Osteocyte (in vitro differentiated cells): ENCODE measurements at regions not wholly inside any gene's neighbourhood (a gene's known extent, or its start where the extent isn't known, plus 50 kb on each side); places are given as distances from the start of the nearest gene placed in this dataset.

ENCODE experiments used
- DNase-seq: peaks from one replicate; pipeline ENCODE4 v3.0.0; 2021; ENCODE audit warnings: mixed read lengths; ENCODE audit not compliant: unreplicated experiment; ENCODE audit errors: extremely low spot score
- H3K27ac Mint-ChIP-seq: one replicate; pipeline ENCODE4 v1.8.0; 2021; ENCODE audit warnings: mild to moderate bottlenecking, mixed read lengths; ENCODE audit not compliant: unreplicated experiment
- H3K27me3 Mint-ChIP-seq: one replicate; pipeline ENCODE4 v1.8.0; 2021; ENCODE audit warnings: mixed read lengths; ENCODE audit not compliant: unreplicated experiment
- H3K36me3 Mint-ChIP-seq: one replicate; pipeline ENCODE4 v1.8.0; 2021; ENCODE audit warnings: mixed read lengths; ENCODE audit not compliant: unreplicated experiment
- H3K4me1 Mint-ChIP-seq: one replicate; pipeline ENCODE4 v1.8.0; 2021; ENCODE audit warnings: mixed read lengths; ENCODE audit not compliant: unreplicated experiment
- H3K4me3 Mint-ChIP-seq: one replicate; pipeline ENCODE4 v1.8.0; 2021; ENCODE audit warnings: mild to moderate bottlenecking, moderate library complexity, mixed read lengths; ENCODE audit not compliant: unreplicated experiment
- H3K9me3 Mint-ChIP-seq: one replicate; pipeline ENCODE4 v1.8.0; 2021; ENCODE audit warnings: mixed read lengths; ENCODE audit not compliant: unreplicated experiment
- CTCF ChIP-seq: fragments of 200-600 bp; sonication (generic); IDR thresholded peaks from 2 replicates; pipeline ENCODE4 v1.5.0; 2021; ENCODE audit warnings: antibody characterized with exemption, mild to moderate bottlenecking, moderate library complexity

GRCh38 chr16:13613165-13613564, 306.8 kb upstream of the ERCC4 start:
- no peak for DNase-seq
- H3K9me3 Mint-ChIP-seq: peaks cover 25% of the 10 kb centered on the region
- no peak for TF ChIP-seq CTCF
- H3K36me3 Mint-ChIP-seq: no peaks in the 10 kb centered on the region
- no peaks in the 10 kb centered on the region for H3K27me3 Mint-ChIP-seq
- no peak overlapping the region for H3K27ac Mint-ChIP-seq
- no peak overlapping the region for H3K4me3 Mint-ChIP-seq
- no peaks in the 10 kb centered on the region for H3K4me1 Mint-ChIP-seq

- no peak for TF ChIP-seq CTCF
- no peaks in the 10 kb centered on the region for H3K36me3 Mint-ChIP-seq
- H3K4me1 Mint-ChIP-seq: no peaks in the 10 kb centered on the region
- no peaks in the 10 kb centered on the region for H3K9me3 Mint-ChIP-seq
- H3K27ac Mint-ChIP-seq: no peak overlapping the region
- H3K27me3 Mint-ChIP-seq: no peaks in the 10 kb centered on the region
- no peak overlapping the region for H3K4me3 Mint-ChIP-seq
- no peak for DNase-seq
Observed at GRCh38 chr16:13621639-13622038, 298.3 kb upstream of the ERCC4 start.

GRCh38 chr16:13628156-13628555, 291.8 kb upstream of the ERCC4 start:
- H3K27ac Mint-ChIP-seq: no peak overlapping the region
- no peak for DNase-seq
- no peaks in the 10 kb centered on the region for H3K4me1 Mint-ChIP-seq
- peaks cover 7% of the 10 kb centered on the region for H3K9me3 Mint-ChIP-seq
- H3K4me3 Mint-ChIP-seq: no peak overlapping the region
- no peaks in the 10 kb centered on the region for H3K27me3 Mint-ChIP-seq
- no peaks in the 10 kb centered on the region for H3K36me3 Mint-ChIP-seq
- no peak for TF ChIP-seq CTCF

- H3K4me1 Mint-ChIP-seq: no peaks in the 10 kb centered on the region
- H3K4me3 Mint-ChIP-seq: no peak overlapping the region
- no peak for DNase-seq
- H3K27me3 Mint-ChIP-seq: no peaks in the 10 kb centered on the region
- no peak for TF ChIP-seq CTCF
- H3K36me3 Mint-ChIP-seq: no peaks in the 10 kb centered on the region
- no peak overlapping the region for H3K27ac Mint-ChIP-seq
- H3K9me3 Mint-ChIP-seq: peaks cover 7% of the 10 kb centered on the region
Observed at GRCh38 chr16:13629704-13630103, 290.2 kb upstream of the ERCC4 start.

- H3K4me1 Mint-ChIP-seq: no peaks in the 10 kb centered on the region
Observed at GRCh38 chr16:13630374-13630773, 289.6 kb upstream of the ERCC4 start.

More at GRCh38 chr16:13630374-13630773, 289.6 kb upstream of the ERCC4 start:
- Mint-ChIP-seq H3K9me3 (peaks cover 7% of the 10 kb centered on the region), H3K27ac (no peak overlapping the region), H3K4me3 (no peak overlapping the region), H3K36me3 (no peaks in the 10 kb centered on the region), H3K27me3 (no peaks in the 10 kb centered on the region)
- no peak for TF ChIP-seq CTCF
- DNase-seq: no peak
